Activated naive CD4-positive, alpha-beta T cell (primary cell): ENCODE measurements at regions not wholly inside any gene's neighbourhood (a gene's known extent, or its start where the extent isn't known, plus 50 kb on each side); places are given as distances from the start of the nearest gene placed in this dataset.

Experiments
- DNase-seq, 4 experiments: peaks; one replicate each; lab custom pipeline; 2025; lab: John Stamatoyannopoulos, UW

DNA sequence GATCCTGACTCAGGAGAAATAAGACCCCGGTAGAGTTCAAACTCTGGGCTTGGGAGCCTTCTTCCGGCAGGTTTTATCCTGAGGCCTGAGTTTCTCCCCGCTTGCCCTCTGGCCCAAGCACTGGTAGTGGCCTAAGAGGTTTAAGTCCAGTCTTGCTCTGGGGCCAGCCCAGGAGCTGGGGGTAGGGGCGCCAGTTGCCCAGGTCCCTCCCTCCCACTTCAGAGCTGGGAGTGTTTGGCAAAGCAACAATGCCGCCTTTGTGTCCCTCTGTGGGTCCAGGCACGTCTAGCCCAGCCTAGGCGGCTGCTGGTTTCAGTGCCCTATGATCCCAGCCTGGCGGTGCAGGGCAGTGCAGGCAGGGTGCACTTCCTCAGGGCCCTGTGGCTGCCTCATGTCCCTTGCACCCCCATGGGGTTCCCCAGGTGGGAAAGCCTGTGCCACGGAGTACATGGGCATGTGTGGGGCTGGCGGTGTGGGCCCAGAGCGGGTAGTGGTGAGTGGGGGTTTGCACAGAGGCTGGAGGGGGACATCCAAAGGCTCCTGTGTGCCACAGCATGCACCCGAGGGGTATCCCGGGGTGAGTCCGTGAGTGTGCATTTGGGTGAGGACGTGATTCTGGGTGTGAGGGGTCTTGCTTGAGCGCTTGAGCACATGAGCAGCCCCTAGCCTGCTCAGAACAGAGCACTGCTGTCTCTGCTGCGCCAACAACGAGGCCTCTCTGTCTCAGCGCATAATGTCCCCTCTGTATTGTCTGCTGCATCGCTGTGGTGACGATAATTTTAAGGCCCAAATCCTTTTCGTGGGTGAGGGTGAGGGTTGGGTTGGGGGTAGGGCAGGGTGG lies 61.7 kb upstream of the PSD2 start:
- no peak for DNase-seq

GRCh38 chr5:139734539-139734916 lies 61.1 kb upstream of the PSD2 start:
- no peak for DNase-seq

GRCh38 chr5:139738193-139739149 lies 57.1 kb upstream of the PSD2 start:
- no peak for DNase-seq

GRCh38 chr5:139739150-139739974 lies 56.2 kb upstream of the PSD2 start:
- no peak for DNase-seq

DNA sequence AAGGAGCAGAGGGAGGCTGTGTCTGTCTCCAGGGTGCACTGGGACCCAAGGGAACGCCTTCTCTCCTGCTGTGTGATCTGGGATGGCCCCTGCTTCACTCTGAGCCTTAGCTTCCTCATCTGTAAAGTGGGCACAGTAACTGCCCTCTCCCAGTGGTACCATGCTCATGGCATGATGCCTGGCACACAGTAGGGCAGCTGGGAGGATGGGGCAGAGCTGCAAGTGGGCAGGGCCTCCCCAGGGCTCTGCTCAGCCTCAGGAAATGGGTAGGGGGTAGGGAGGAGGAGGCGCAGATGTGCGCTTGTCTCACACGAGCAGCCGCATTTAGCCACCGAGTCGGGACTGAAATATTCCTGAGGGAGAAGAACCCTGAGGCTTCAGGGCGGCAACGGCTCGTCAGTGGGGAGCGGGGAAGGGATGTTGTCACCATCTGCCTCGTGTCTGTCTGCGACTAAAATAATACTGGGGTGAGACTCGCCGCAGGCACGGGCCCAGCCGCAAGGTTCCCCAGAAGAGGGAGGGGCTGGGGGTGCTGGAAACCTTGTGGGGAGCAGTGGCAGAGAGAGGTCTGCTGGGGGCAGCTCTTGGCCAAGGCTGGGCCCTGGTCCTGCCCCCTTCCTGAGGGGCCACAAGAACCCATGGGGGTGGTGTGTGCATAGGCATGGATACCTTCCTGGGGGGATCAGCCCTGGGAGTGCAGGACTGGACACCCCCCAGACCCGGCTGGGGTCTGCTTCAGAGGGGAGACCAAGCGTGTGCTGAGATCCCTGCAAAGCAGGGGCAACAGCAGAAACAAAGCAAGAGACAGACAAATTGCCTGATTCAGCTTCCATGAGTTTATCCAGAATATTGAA lies 55.2 kb upstream of the PSD2 start:
- no peak for DNase-seq

DNA sequence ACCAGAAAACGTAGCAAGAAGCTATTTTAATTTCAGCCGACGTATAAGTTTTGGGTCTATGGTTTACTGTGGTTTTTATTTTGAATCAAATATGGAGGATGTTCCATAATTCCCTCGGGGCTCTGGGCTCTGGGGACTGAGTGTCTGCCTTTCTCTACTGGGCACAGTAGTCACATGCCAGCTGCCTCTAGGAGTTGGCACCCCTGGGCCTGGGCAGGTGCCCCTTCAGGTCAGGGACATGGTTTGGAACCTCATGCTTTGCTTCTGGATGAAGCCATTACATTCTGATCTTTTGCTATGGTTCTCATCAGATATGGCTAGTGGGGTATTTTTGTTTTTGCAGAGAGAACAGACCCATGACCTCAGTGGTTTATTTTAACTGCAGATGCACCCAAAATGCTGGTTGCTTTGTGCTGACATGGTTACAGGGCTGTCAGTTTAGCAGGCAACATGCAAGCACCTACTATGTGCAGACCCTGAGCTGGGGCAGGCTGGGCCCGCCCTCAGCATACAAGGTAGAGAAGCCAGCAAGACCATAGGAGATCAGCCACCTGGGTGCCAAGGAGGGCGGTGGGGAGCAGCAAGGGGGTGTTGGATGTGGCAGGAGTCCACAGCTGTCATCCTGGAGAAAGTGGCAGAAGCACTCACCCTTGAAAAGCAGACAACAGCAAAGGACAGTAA lies 54.5 kb upstream of the PSD2 start:
- no peak for DNase-seq

- DNase-seq = no peak
Measured at GRCh38 chr5:139741823-139742172, 53.8 kb upstream of the PSD2 start.

DNA sequence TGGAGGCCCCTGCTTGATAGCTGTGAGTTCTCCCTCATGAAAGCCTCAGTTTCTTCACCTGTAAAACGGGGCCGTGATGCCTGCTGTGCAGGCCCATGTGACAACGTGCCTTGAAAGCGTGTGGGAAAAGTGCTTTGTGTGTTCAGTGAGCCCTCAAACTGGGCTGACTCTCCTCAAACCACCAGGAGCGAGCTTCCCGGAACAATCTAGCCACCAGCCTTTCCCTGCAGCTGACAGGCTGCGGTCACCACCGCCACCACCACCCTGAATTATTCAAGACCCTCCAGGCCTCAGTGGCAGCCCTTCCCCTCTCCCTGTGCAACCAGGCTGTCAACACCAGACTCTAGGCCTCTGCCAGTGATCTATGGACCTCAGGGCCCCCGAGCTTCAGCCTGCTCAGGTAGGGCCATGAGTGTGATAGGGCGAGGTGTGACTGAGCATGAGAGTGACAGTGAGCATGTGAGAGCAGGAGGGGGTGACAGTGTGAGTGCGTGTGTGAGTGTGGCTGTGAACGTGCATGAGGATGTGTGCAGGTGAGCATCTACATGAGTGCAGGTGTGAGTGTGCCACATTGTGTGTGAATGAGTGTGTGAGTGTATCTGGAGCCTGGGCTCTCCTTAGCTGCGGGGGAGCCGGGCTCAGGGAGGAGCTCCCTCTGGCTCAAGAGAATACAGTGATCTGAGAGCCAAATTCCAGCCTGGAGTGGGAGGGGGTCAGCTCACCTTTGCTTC lies 53.3 kb upstream of the PSD2 start:
- no peak for DNase-seq

GRCh38 chr5:139743001-139743771 lies 52.4 kb upstream of the PSD2 start:
- no peak for DNase-seq

DNA sequence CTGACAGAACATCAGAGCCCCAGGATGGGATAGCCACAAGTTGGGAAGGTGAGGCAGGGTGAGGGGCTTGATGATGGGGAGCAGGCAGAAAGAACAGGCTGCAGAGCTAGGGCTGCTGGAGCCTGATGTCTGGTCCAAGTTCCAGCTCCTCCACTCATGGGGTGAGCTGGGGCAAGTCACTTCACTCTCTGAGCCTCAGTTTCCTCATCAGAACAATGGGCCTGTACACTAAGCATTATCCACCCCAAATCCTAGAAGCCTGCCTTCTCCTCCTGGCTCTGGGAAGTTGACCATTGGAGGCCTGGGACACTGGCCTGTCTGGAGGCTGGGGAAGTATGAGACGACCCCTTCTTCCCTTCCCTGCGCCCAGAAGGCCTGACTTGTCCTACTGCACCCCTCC lies 51.8 kb upstream of the PSD2 start:
- DNase-seq = no peak

DNA sequence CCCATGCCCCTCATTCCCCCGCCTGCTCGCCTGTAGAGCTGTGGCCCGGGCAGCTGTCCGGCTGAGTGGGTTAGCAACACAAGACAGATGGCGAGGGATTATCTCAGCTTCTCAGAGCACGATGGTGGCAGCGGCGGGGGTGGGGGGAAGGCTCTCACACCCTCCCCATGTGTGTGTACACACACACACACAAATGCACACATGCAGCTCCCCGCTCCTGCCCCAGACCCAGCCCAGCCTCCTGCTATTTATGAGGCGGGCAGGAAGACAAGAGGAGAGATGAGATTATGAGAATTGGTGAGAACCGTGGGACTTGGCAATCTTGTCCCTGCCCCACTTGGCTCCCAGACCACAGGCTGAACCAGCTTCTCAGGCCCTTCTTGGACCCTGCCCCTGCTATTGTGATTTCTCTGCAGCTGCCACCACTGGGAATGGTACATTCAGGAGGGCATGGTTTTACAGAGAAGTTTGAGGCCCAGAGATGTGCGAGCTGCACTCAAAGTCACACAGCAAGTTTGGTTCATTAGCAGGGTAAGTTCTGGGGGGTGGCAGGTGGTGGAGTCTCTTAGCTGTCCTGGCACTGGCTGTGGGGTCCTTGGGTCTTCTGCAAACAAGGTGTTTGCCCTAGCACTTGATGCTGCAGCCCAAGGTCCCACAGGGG lies 51.0 kb upstream of the PSD2 start:
- no peak for DNase-seq

- DNase-seq = peak in 1 of 4 experiments; percentile 4
Measured at GRCh38 chr5:139745132-139745799, 50.3 kb upstream of the PSD2 start.

DNA sequence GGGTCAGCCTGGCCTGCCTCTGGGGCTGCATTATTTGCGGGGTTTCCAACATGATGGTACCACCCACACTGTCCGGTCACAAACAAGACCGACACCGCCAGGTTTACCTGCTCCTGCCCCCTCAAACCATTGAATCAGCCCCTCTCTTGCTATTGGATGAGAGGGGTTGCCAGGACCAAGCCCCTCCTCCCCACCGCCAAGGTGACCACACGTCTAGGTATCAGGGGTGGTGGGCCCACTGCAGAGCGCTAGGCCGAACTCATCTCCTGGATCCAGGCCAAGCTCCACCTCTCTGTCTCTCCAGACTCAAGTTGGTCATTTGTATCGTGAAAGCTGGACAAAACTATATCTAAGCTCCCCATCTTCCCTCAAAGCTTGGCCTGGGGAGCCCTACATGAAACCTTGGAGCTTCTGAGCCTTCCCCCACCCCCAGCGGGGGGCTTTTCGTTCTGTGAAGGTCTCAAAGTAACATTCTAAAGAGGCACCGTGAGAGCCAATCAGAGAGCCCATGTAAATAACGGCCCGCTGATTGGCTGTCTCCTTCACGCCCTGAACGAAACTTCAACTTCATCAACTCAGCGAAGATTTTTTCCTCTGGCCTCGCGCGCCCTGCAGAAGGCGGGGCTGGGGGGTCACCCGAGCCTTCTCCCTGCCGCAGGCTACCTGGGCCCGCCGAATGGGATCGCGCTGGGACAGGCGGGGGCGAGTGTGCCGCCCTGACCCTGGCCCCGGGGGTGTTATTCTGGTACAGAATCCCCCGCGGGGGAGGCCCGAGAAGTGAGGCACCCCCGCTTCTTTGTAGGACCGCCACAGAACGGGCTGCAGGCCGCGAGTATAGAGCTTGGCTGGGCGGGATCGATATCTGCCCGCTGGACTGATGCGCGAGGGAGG lies 49.6 kb upstream of the PSD2 start:
- peak in 1 of 4 experiments; percentile 24 for DNase-seq
